Ovary (tissue), 7 donors: ENCODE measurements at regions not wholly inside any gene's neighbourhood (a gene's known extent, or its start where the extent isn't known, plus 50 kb on each side); places are given as distances from the start of the nearest gene placed in this dataset.

Experiments used
- DNase-seq, 5 donors: peaks; one replicate each; pipeline ENCODE4 v3.0.0-alpha.2; 2019 to 2020
- H3K27ac ChIP-seq, 2 donors: fragments of 200-600 bp; one replicate each; pipeline versions ENCODE4 v1.5.1 to v1.8.0; 2019 to 2022
- H3K27me3 ChIP-seq: fragments of 200-600 bp; one replicate; pipeline ENCODE4 v1.8.0; 2022
- H3K36me3 ChIP-seq: fragments of 200-600 bp; sonication (generic); one replicate; pipeline ENCODE4 v1.5.1; 2019
- H3K4me1 ChIP-seq: one replicate; pipeline ENCODE4 v1.8.1; 2013; ENCODE audit warnings: mild to moderate bottlenecking, moderate library complexity; ENCODE audit not compliant: insufficient read depth
- H3K4me3 ChIP-seq: fragments of 200-600 bp; sonication (generic); one replicate; pipeline ENCODE4 v1.5.1; 2017
- H3K9me3 ChIP-seq, 2 donors: fragments of 200-600 bp in 1 of 2; sonication (generic) in 1 of 2; one replicate each; pipeline versions ENCODE4 v1.5.1 to v1.8.1; 2013 to 2019; ENCODE audit warnings: mild to moderate bottlenecking in 1 of 2, moderate library complexity in 1 of 2
- CTCF ChIP-seq, 3 donors: fragments of 450-650 bp in 2 of 3; fragments of 200-600 bp in 1 of 3; IDR thresholded peaks; one replicate each; pipeline versions ENCODE4 v1.5.1 to v1.8.0; 2016 to 2022; ENCODE audit warnings: antibody characterized with exemption in 3 of 3, mild to moderate bottlenecking in 1 of 3
- EP300 ChIP-seq: sonication (generic); formaldehyde crosslinking; IDR thresholded peaks from one replicate; pipeline ENCODE4 v1.6.1; 2017; ENCODE audit warnings: antibody characterized with exemption
- POLR2A ChIP-seq: fragments of 450-650 bp; IDR thresholded peaks from one replicate; pipeline ENCODE4 v1.6.1; 2017; ENCODE audit warnings: antibody characterized with exemption, mild to moderate bottlenecking, moderate library complexity
- WGBS, 3 donors: extraction: QIAGEN DNeasy Blood & Tissue Kit in 1 of 3; methylation state at CpG; one replicate each; pipeline versions ENCODE4 v1.1.5 to v1.1.7; 2013 to 2017; 5-methylcytosine and 5-hydroxymethylcytosine counted together
- intact Hi-C, 4 donors: fragments of 100-400 bp; cut with DNase I; formaldehyde crosslinking; loops; one replicate each; pipeline versions ENCODE4 v1.11.0 to v1.15.1; 2022 to 2023
- donor health status: DM: no; HTN: no; CAD: no; lungs with moderate emphysema.
- donor health status: DM: no; HTN: no; CAD: no.
- donor health status: Bipolar disorder and iron deficiency.
- donor health status: DM: no; HTN: no; CAD: no.
- donor health status: DM: yes; HTN: yes; CAD: no.

- H3K36me3 ChIP-seq, result no peaks in the 10 kb centered on the region
- DNase-seq, result no peak
- no peak for TF ChIP-seq EP300
- TF ChIP-seq POLR2A, result no peak
- TF ChIP-seq CTCF (IDR thresholded peaks at IDR 0.05), result no peak
- no peaks in the 10 kb centered on the region for H3K27me3 ChIP-seq
- no peaks in the 10 kb centered on the region for H3K9me3 ChIP-seq
- no peak overlapping the region for H3K27ac ChIP-seq
- WGBS, 3 donors, result 16 to 33% (median 22%) methylated on average over 1 of the region's 1 CpG
- H3K4me1 ChIP-seq, result no peaks in the 10 kb centered on the region
- H3K4me3 ChIP-seq, result no peak overlapping the region
- intact Hi-C loops, result no loop called here
Observed at GRCh38 chr5:105878402-105878801, 1792.3 kb downstream of the EFNA5 start.

- Histone ChIP-seq H3K4me3 (no peak overlapping the region), H3K4me1 (no peaks in the 10 kb centered on the region), H3K27ac (no peak overlapping the region), H3K27me3 (no peaks in the 10 kb centered on the region), H3K36me3 (no peaks in the 10 kb centered on the region), H3K9me3 (no peaks in the 10 kb centered on the region)
- intact Hi-C loops, result no loop called here
- DNase-seq, result no peak
- no peak for TF ChIP-seq POLR2A
- 63 to 89% (median 88%) methylated on average over 2 of the region's 2 CpGs for WGBS, 3 donors
Observed at GRCh38 chr5:105877592-105877991, 1793.1 kb downstream of the EFNA5 start.

GRCh38 chr5:105874316-105874715 lies 1796.4 kb downstream of the EFNA5 start:
- no peak overlapping the region for H3K4me3 ChIP-seq
- intact Hi-C loops, result no loop called here
- no peak for DNase-seq
- H3K36me3 ChIP-seq, result no peaks in the 10 kb centered on the region
- H3K27me3 ChIP-seq, result no peaks in the 10 kb centered on the region
- no peaks in the 10 kb centered on the region for H3K9me3 ChIP-seq
- TF ChIP-seq EP300 (no peak), CTCF (IDR thresholded peaks at IDR 0.05) (no peak), POLR2A (no peak)
- 82 to 88% (median 86%) methylated on average over 2 of the region's 2 CpGs for WGBS, 3 donors
- H3K4me1 ChIP-seq, result peaks cover 3% of the 10 kb centered on the region
- no peak overlapping the region for H3K27ac ChIP-seq

GRCh38 chr5:105872569-105873270 lies 1798.0 kb downstream of the EFNA5 start:
- TF ChIP-seq EP300 (no peak), CTCF (IDR thresholded peaks at IDR 0.05) (no peak), POLR2A (no peak)
- intact Hi-C loops, result no loop called here
- Histone ChIP-seq H3K36me3 (no peaks in the 10 kb centered on the region), H3K4me3 (no peak overlapping the region), H3K27me3 (no peaks in the 10 kb centered on the region), H3K9me3 (no peaks in the 10 kb centered on the region), H3K27ac (no peak overlapping the region), H3K4me1 (peaks cover 3% of the 10 kb centered on the region)
- DNase-seq, result no peak
- WGBS, 3 donors, result 16 to 47% (median 20%) methylated on average over 15 of the region's 15 CpGs

- H3K36me3 ChIP-seq, result no peaks in the 10 kb centered on the region
Observed at GRCh38 chr5:105868038-105868780, 1802.5 kb downstream of the EFNA5 start.

More at GRCh38 chr5:105868038-105868780, 1802.5 kb downstream of the EFNA5 start:
- DNase-seq, result no peak
- Histone ChIP-seq H3K27me3 (no peaks in the 10 kb centered on the region), H3K9me3 (no peaks in the 10 kb centered on the region), H3K4me3 (no peak overlapping the region), H3K4me1 (peaks cover 3% of the 10 kb centered on the region), H3K27ac (no peak overlapping the region)
- intact Hi-C loops, result no loop called here
- 0 to 90% (median 45%) methylated on average over 1 of the region's 1 CpG for WGBS, 3 donors
- TF ChIP-seq POLR2A (no peak), CTCF (IDR thresholded peaks at IDR 0.05) (no peak), EP300 (no peak)
